C4-2B (cell line): ENCODE measurements at regions not wholly inside any gene's neighbourhood (a gene's known extent, or its start where the extent isn't known, plus 50 kb on each side); places are given as distances from the start of the nearest gene placed in this dataset.

ENCODE experiments used
- H3K27ac ChIP-seq: fragments of 450-650 bp; 2 replicates; pipeline ENCODE4 v1.5.1; 2017
- ZFX ChIP-seq: fragments of 450-650 bp; IDR thresholded peaks from 2 replicates; pipeline ENCODE4 v1.6.1; 2017
- TF ChIP-seq, protein P1 (sequence below): fragments of 450-650 bp; conservative IDR thresholded peaks from 2 replicates; pipeline ENCODE4 v1.5.1; 2017; ENCODE audit warnings: mild to moderate bottlenecking

DNA sequence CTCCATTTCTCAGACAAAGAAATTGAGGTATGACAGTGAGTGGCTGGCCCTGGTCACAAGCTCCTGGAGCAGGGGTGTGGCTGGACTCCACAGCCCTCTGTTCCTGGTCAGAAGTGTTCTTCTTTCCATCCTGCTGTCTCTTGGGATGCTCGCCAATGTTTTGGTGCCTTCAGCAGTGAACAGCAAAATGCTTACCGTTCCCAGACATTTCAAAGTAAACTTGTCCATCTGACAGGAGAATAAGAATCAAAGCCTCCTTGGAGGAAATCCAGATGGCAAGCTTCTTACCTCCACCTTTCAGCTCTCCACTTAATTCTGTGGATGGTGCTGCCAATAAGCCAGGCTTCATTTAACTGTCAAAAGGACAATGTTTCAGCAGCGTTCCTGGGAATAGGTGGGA is 954.1 kb downstream of the UQCRFS1 start:
- TF ChIP-seq ZFX: no peak
- TF ChIP-seq, protein P1, sequence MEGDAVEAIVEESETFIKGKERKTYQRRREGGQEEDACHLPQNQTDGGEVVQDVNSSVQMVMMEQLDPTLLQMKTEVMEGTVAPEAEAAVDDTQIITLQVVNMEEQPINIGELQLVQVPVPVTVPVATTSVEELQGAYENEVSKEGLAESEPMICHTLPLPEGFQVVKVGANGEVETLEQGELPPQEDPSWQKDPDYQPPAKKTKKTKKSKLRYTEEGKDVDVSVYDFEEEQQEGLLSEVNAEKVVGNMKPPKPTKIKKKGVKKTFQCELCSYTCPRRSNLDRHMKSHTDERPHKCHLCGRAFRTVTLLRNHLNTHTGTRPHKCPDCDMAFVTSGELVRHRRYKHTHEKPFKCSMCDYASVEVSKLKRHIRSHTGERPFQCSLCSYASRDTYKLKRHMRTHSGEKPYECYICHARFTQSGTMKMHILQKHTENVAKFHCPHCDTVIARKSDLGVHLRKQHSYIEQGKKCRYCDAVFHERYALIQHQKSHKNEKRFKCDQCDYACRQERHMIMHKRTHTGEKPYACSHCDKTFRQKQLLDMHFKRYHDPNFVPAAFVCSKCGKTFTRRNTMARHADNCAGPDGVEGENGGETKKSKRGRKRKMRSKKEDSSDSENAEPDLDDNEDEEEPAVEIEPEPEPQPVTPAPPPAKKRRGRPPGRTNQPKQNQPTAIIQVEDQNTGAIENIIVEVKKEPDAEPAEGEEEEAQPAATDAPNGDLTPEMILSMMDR: no peak
- H3K27ac ChIP-seq: no peak overlapping the region

DNA sequence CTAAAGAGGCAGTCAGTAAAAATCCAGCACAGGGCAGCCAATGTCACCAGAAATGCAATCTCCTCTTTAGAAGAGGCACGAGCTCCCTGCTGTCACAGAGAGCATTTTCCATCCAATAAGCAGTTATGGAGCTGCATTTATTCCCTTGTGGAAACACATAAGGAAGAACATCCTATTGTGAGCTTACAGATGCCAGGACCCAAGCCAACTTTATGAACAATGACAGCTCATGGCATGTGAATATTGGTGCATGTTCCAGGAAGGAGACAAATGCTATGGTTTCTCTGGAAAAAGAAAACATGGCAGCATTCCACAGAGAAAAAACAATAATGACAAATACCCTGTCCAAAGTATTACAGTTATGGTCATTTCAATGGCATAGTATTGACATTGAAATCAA is 955.6 kb downstream of the UQCRFS1 start:
- TF ChIP-seq ZFX: no peak
- TF ChIP-seq, protein P1: no peak
- no peak overlapping the region for H3K27ac ChIP-seq

GRCh38 chr19:28247243-28247642 is 965.7 kb downstream of the UQCRFS1 start:
- TF ChIP-seq ZFX: no peak
- TF ChIP-seq, protein P1: no peak
- no peak overlapping the region for H3K27ac ChIP-seq

DNA sequence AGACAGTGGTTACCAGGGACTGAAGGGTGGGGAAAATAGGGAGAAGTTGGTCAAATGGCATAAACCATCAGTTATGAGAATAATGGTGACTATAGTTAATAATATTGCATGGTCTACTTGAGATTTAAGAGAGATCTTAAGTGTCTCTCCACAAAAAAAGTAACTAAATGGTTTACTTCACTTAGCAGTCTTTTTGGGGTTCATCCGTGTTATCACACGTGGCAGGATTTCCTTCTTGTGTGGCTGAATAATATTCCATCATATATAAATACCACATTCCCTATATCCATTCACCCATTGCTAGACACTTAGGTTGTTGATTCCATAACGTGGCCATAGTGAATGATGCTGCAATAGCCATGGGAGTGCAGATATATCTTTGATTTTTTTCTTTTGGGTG is 967.0 kb downstream of the UQCRFS1 start:
- no peak overlapping the region for H3K27ac ChIP-seq
- TF ChIP-seq, protein P1: no peak

DNA sequence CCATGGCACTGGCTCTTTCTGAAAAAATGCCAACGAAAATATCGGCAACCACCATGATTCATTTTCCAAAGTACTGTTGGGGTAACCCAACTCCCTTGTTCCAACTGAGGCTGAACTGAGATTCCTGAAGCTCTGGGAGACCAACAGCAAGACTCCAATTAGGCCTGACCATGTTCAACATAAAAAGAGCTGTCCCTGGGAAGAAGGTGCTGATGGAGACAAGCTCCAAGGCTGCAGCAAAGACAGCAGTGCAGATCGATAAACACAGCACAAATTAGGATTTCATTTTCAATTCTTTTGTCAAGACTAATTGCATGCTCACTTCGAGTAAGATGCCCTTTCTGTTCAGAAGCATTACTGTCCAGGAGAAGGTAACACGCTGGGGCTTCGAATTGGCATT is 968.0 kb downstream of the UQCRFS1 start:
- H3K27ac ChIP-seq: no peak overlapping the region
- TF ChIP-seq, protein P1: no peak
- TF ChIP-seq ZFX: no peak

DNA sequence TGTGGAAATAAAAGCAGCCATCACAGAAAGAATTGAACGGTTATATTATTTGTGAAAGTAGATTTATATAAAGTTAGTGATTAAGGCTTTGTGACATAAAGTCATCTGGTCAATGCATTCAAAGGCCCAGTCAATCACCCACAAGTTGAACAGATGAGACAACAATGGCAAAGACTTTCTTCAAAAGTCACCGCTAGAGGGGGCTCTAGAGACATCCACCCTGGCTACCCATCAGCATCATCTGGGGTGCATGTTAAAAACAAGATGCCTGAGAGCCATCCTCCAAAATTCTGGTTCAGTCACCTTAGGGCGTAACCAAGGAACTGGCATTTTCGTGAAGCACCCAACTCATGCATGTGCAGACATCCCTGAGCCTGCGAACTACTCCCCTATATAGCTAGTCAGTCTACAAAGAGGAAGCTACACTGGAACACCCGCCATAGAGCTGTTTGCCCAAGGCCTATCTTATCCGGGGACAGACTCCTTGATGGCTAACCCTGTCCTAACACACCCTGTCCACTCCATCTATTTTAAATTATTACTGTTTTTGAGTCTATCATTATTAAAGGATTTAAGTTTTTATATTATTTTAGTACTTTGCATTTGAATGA is 970.5 kb downstream of the UQCRFS1 start:
- no peak overlapping the region for H3K27ac ChIP-seq
- no peak for TF ChIP-seq ZFX
- TF ChIP-seq, protein P1: peak; percentile 85

DNA sequence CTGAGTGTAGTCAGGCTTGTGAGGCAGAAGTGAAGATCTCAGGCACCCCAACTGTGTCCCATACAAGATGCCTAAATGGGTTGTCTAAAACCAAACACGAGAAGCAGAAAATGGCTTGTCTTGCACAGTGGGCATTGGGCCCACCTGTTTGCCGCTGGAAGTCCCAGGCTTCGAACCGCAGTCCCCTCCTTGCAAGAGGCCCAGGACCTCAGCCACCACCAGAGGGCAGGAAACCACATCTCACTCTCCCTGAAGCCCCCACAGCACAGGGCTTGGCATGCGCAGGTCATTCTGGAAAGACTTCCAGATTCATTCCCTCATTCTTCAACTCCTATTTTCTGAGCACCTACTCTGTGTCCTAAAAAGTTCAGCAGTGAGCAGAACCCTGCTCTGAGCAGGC is 973.7 kb downstream of the UQCRFS1 start:
- H3K27ac ChIP-seq: peak overlapping the region; percentile 22; the same call in 1 of the 2 replicates
- TF ChIP-seq ZFX: no peak
- TF ChIP-seq, protein P1: peak; percentile 45
